ENCODE measurements at regions not wholly inside any gene's neighbourhood (a gene's known extent, or its start where the extent isn't known, plus 50 kb on each side); places are given as distances from the start of the nearest gene placed in this dataset.

- H3K4me3 Mint-ChIP-seq, result no peak overlapping the region
- no peak overlapping the region for H3K27ac Mint-ChIP-seq
- H3K9me3 Mint-ChIP-seq, result no peaks in the 10 kb centered on the region
- DNase-seq, result no peak
- no peaks in the 10 kb centered on the region for H3K4me1 Mint-ChIP-seq (ENCODE audit: low read depth)
- no peaks in the 10 kb centered on the region for H3K36me3 Mint-ChIP-seq (ENCODE audit: low read depth)
- H3K27me3 Mint-ChIP-seq, result peaks cover 52% of the 10 kb centered on the region
Measured at GRCh38 chr2:555164-555922, 121.9 kb downstream of the TMEM18 start.

DNA sequence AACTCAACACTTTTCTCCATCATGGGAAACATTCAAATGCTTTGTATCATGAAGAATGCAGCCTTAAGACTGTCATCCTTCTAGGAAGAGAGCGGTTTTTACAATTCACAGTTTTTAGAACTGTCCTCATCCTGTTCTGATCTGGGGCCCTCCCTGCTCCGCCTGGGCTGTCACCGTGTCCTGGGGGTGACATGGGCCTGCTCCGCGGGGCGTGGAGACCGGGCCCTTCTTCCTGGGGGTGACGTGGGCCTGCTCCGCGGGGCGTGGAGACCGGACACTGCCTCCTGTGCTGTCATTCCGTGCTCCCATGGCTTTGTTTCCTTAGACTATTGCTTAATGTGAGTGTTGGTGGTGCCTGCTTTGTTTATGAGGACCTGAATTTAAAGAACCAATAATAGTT is 122.8 kb downstream of the TMEM18 start:
- Mint-ChIP-seq H3K4me3 (no peak overlapping the region), H3K27ac (no peak overlapping the region), H3K9me3 (no peaks in the 10 kb centered on the region), H3K4me1 (ENCODE audit: low read depth) (no peaks in the 10 kb centered on the region), H3K36me3 (ENCODE audit: low read depth) (no peaks in the 10 kb centered on the region), H3K27me3 (peaks cover 52% of the 10 kb centered on the region)
- no peak for DNase-seq

GRCh38 chr2:552906-553305 is 124.3 kb downstream of the TMEM18 start:
- H3K36me3 Mint-ChIP-seq (ENCODE audit: low read depth), result no peaks in the 10 kb centered on the region
- no peak overlapping the region for H3K4me3 Mint-ChIP-seq
- peaks cover 54% of the 10 kb centered on the region for H3K27me3 Mint-ChIP-seq
- no peak for DNase-seq
- H3K27ac Mint-ChIP-seq, result no peak overlapping the region
- H3K9me3 Mint-ChIP-seq, result no peaks in the 10 kb centered on the region
- H3K4me1 Mint-ChIP-seq (ENCODE audit: low read depth), result no peaks in the 10 kb centered on the region

GRCh38 chr2:551621-552020 is 125.6 kb downstream of the TMEM18 start:
- no peak overlapping the region for H3K27ac Mint-ChIP-seq
- H3K4me1 Mint-ChIP-seq (ENCODE audit: low read depth), result no peaks in the 10 kb centered on the region
- H3K9me3 Mint-ChIP-seq, result no peaks in the 10 kb centered on the region

DNA sequence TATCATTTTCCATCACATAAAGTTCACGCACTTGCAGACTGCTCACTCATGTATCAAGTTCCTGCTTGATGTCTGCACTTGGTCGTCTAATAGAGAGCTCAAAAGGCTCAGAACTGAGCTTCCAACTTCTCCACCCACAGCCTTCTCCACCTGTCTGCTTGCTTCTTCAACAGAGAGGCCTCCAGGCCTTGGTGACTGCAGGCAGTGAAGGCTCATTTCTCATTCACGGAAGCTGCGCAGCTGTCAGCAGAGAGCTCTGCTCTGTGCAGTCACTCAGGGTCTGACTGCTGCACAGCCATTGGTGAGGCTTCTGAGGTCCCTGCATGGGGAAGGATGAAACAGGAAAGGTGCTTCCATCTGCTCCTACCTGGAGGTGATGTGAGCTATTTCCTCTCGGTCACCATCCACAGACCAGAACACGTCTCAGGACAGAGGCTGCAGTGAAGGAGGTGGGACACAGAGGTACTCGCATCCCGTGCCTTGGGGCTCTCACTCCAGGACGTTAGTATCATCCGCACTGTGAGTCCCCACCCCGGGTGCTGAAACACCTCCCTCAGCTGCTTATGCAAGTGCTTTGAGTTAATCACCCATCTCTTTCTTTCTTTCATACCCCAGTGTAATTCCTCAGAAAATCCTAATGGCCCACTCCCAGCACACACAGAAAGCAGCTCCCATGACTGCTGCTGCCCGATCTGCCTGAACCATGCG is 126.2 kb downstream of the TMEM18 start:
- H3K4me1 Mint-ChIP-seq (ENCODE audit: low read depth), result no peaks in the 10 kb centered on the region
- no peak overlapping the region for H3K4me3 Mint-ChIP-seq
- DNase-seq, result no peak
- H3K9me3 Mint-ChIP-seq, result no peaks in the 10 kb centered on the region
- peaks cover 48% of the 10 kb centered on the region for H3K27me3 Mint-ChIP-seq
- H3K36me3 Mint-ChIP-seq (ENCODE audit: low read depth), result no peaks in the 10 kb centered on the region
- H3K27ac Mint-ChIP-seq, result no peak overlapping the region

More at GRCh38 chr2:551621-552020, 125.6 kb downstream of the TMEM18 start:
- Mint-ChIP-seq H3K36me3 (ENCODE audit: low read depth) (no peaks in the 10 kb centered on the region), H3K27me3 (peaks cover 52% of the 10 kb centered on the region), H3K4me3 (no peak overlapping the region)
- DNase-seq, result no peak

GRCh38 chr2:545711-546650 is 131.2 kb downstream of the TMEM18 start:
- Mint-ChIP-seq H3K36me3 (ENCODE audit: low read depth) (no peaks in the 10 kb centered on the region), H3K27ac (no peak overlapping the region), H3K27me3 (peaks cover 42% of the 10 kb centered on the region), H3K9me3 (no peaks in the 10 kb centered on the region), H3K4me3 (no peak overlapping the region), H3K4me1 (ENCODE audit: low read depth) (no peaks in the 10 kb centered on the region)
- DNase-seq, result no peak

DNA sequence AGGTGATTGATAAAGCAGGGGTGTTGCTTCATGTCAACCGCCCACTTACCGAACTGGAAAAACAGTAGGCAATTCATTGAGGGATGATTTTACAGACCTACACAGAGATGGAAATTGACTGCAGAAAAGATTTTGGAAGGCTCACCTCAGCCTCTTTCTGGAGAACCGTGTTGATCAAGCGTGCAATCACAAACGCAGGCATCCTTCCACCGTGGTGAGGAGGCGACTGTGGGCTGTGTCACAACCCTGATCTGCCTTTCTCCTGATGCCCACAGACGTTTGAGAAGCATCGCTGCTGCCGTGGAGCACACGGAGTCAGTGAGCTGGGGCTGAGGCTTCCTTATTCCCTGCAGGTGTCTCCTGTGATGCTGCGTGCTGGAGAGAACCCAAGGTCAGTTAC is 132.0 kb downstream of the TMEM18 start:
- H3K4me1 Mint-ChIP-seq (ENCODE audit: low read depth), result no peaks in the 10 kb centered on the region
- no peak overlapping the region for H3K27ac Mint-ChIP-seq
- peaks cover 43% of the 10 kb centered on the region for H3K27me3 Mint-ChIP-seq
- DNase-seq, result no peak
- no peak overlapping the region for H3K4me3 Mint-ChIP-seq
- H3K36me3 Mint-ChIP-seq (ENCODE audit: low read depth), result no peaks in the 10 kb centered on the region
- H3K9me3 Mint-ChIP-seq, result no peaks in the 10 kb centered on the region

DNA sequence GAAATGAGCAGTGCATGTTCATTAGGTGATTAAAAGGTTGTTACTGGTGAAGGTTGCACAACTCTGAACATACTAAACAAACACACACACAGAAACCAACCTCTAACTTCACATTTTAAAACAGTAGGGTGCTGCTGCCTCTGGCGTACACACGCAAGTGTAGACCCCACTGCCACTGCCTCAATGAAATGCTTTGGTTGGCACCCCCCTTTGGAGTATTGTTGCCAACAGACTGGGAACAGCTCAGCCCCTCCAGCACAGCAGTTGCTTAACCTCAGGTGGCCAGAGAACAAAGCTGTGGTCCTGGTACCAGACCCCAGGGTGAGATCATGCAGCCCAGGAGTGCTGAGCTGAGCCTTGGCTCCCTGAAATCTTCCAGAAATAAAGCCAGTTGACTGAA is 138.6 kb downstream of the TMEM18 start:
- H3K4me1 Mint-ChIP-seq (ENCODE audit: low read depth), result no peaks in the 10 kb centered on the region
- no peak overlapping the region for H3K4me3 Mint-ChIP-seq
- no peaks in the 10 kb centered on the region for H3K36me3 Mint-ChIP-seq (ENCODE audit: low read depth)
- peaks cover 4% of the 10 kb centered on the region for H3K9me3 Mint-ChIP-seq
- no peak for DNase-seq
- H3K27ac Mint-ChIP-seq, result no peak overlapping the region
- H3K27me3 Mint-ChIP-seq, result peaks cover 42% of the 10 kb centered on the region

GRCh38 chr2:535222-535621 is 142.0 kb downstream of the TMEM18 start:
- Mint-ChIP-seq H3K4me3 (no peak overlapping the region), H3K27ac (no peak overlapping the region), H3K27me3 (peaks cover 33% of the 10 kb centered on the region), H3K9me3 (peaks cover 9% of the 10 kb centered on the region), H3K36me3 (ENCODE audit: low read depth) (no peaks in the 10 kb centered on the region), H3K4me1 (ENCODE audit: low read depth) (no peaks in the 10 kb centered on the region)
- no peak for DNase-seq

- Mint-ChIP-seq H3K36me3 (ENCODE audit: low read depth) (no peaks in the 10 kb centered on the region), H3K4me3 (no peak overlapping the region), H3K9me3 (peaks cover 8% of the 10 kb centered on the region), H3K27me3 (peaks cover 14% of the 10 kb centered on the region), H3K4me1 (ENCODE audit: low read depth) (no peaks in the 10 kb centered on the region), H3K27ac (no peak overlapping the region)
- DNase-seq, result no peak
Measured at GRCh38 chr2:529852-530251, 147.4 kb downstream of the TMEM18 start.

DNA sequence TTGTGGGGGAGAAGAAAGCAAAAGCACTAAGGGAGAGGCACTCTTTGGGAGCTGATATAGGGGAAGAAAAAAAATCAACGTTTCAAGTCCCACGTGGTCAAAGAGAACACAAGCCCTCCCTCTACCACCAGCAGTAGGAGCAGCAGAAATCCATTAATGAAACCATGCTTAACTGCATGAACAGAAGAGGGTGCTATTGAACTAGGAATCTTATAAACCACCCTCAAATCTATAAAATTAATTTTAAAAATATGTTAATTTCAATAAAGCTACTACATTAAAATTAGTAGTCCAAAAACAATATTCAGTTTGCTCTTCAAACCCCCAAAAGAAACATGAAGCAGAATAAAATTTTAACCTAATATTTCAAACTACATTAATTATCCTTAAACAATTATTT is 147.8 kb downstream of the TMEM18 start:
- DNase-seq, result no peak
- Mint-ChIP-seq H3K36me3 (ENCODE audit: low read depth) (no peaks in the 10 kb centered on the region), H3K27ac (no peak overlapping the region), H3K4me3 (no peak overlapping the region), H3K9me3 (peaks cover 8% of the 10 kb centered on the region), H3K27me3 (peaks cover 10% of the 10 kb centered on the region), H3K4me1 (ENCODE audit: low read depth) (no peaks in the 10 kb centered on the region)

DNA sequence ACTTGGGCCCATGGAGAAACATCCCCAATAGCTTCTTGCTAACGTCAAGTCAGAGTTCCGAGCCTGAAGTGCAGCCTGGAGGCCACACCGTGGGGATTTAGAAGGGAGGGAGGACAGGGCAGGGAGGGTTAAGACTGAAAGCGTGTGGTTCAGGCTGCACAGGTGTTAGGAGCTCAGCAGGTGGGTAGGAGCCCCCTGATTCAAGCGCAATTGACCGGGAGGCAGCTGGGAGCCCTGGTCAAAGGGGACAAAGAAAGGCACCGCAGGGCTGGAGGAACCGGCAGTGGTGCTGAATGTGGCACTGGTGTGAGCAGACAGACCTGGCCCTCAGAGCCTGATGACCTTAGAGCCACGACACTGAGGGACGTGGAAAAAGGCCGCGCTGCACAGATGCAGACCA is 149.6 kb downstream of the TMEM18 start:
- Mint-ChIP-seq H3K4me3 (no peak overlapping the region), H3K9me3 (peaks cover 8% of the 10 kb centered on the region), H3K36me3 (ENCODE audit: low read depth) (no peaks in the 10 kb centered on the region), H3K27ac (no peak overlapping the region), H3K4me1 (ENCODE audit: low read depth) (no peaks in the 10 kb centered on the region), H3K27me3 (peaks cover 14% of the 10 kb centered on the region)
- no peak for DNase-seq

GRCh38 chr2:526918-527317 is 150.3 kb downstream of the TMEM18 start:
- peaks cover 7% of the 10 kb centered on the region for H3K9me3 Mint-ChIP-seq
- H3K36me3 Mint-ChIP-seq (ENCODE audit: low read depth), result no peaks in the 10 kb centered on the region
- no peak overlapping the region for H3K27ac Mint-ChIP-seq
- no peak overlapping the region for H3K4me3 Mint-ChIP-seq
- no peak for DNase-seq
- no peaks in the 10 kb centered on the region for H3K4me1 Mint-ChIP-seq (ENCODE audit: low read depth)
- H3K27me3 Mint-ChIP-seq, result peaks cover 16% of the 10 kb centered on the region

GRCh38 chr2:525611-526010 is 151.6 kb downstream of the TMEM18 start:
- Mint-ChIP-seq H3K36me3 (ENCODE audit: low read depth) (no peaks in the 10 kb centered on the region), H3K27ac (no peak overlapping the region), H3K4me1 (ENCODE audit: low read depth) (no peaks in the 10 kb centered on the region), H3K4me3 (no peak overlapping the region), H3K9me3 (peaks cover 3% of the 10 kb centered on the region), H3K27me3 (peaks cover 16% of the 10 kb centered on the region)
- DNase-seq, result no peak

Data from activated T-cell treated with anti-CD3 and anti-CD28 coated beads, Interleukin-2, amount 50 U/mL, for 24 hours (primary cell).